Spleen (tissue), 11 donors: ENCODE measurements at regions not wholly inside any gene's neighbourhood (a gene's known extent, or its start where the extent isn't known, plus 50 kb on each side); places are given as distances from the start of the nearest gene placed in this dataset.

Experiments
- DNase-seq: peaks from one replicate; pipeline ENCODE4 v3.0.0-alpha.2; 2020
- H3K27ac ChIP-seq, 8 donors: fragments of 200-600 bp; sonication (generic) in 7 of 8; 1 replicate in 4 of 8; 2 replicates in 4 of 8; pipeline versions ENCODE4 v1.5.0 to v1.8.0; 2016 to 2021; ENCODE audit warnings: inconsistent platforms in 4 of 8, mild to moderate bottlenecking in 4 of 8, moderate library complexity in 1 of 8
- H3K27me3 ChIP-seq, 7 donors: fragments of 200-600 bp; sonication (generic) in 6 of 7; replicated peaks in 1 of 7; 1 replicate in 4 of 7; 2 replicates in 3 of 7; pipeline versions ENCODE4 v1.5.0 to v1.8.0; 2016 to 2021; ENCODE audit warnings: inconsistent platforms in 3 of 7, mild to moderate bottlenecking in 1 of 7
- H3K36me3 ChIP-seq, 6 donors: fragments of 200-600 bp; sonication (generic) in 5 of 6; 1 replicate in 4 of 6; 2 replicates in 2 of 6; pipeline versions ENCODE4 v1.5.0 to v1.8.0; 2016 to 2021; ENCODE audit warnings: inconsistent platforms in 2 of 6
- H3K4me1 ChIP-seq, 6 donors: fragments of 200-600 bp; sonication (generic) in 5 of 6; 1 replicate in 3 of 6; 2 replicates in 3 of 6; pipeline versions ENCODE4 v1.5.0 to v1.8.0; 2016 to 2021; ENCODE audit warnings: inconsistent platforms in 3 of 6
- H3K4me3 ChIP-seq, 8 donors: fragments of 200-600 bp; sonication (generic) in 7 of 8; 1 replicate in 4 of 8; 2 replicates in 4 of 8; pipeline versions ENCODE4 v1.5.0 to v1.8.0; 2016 to 2021; ENCODE audit warnings: inconsistent platforms in 4 of 8, mild to moderate bottlenecking in 4 of 8, moderate library complexity in 2 of 8
- H3K9me3 ChIP-seq, 8 donors: fragments of 200-600 bp; sonication (generic) in 7 of 8; 1 replicate in 4 of 8; 2 replicates in 4 of 8; pipeline versions ENCODE4 v1.5.0 to v1.8.0; 2016 to 2021; ENCODE audit warnings: inconsistent platforms in 4 of 8
- CTCF ChIP-seq, 11 experiments: fragments of 200-600 bp in 7 of 11; fragments of 450-650 bp in 4 of 11; sonication (generic) in 4 of 11; IDR thresholded peaks in 8 of 11; conservative IDR thresholded peaks in 3 of 11; 1 replicate in 7 of 11; 2 replicates in 4 of 11; pipeline versions ENCODE4 v1.4.0 to v1.8.0; 2016 to 2021; ENCODE audit warnings: antibody characterized with exemption in 11 of 11, inconsistent platforms in 4 of 11, mild to moderate bottlenecking in 1 of 11
- POLR2A ChIP-seq, 3 donors: fragments of 450-650 bp; IDR thresholded peaks; one replicate each; pipeline ENCODE4 v1.5.1; 2017; ENCODE audit warnings: antibody characterized with exemption in 3 of 3, mild to moderate bottlenecking in 1 of 3
- POLR2AphosphoS5 ChIP-seq, 3 donors: sonication (generic); formaldehyde crosslinking; IDR thresholded peaks; one replicate each; pipeline ENCODE4 v1.5.1; 2017; ENCODE audit warnings: antibody characterized with exemption in 3 of 3
- WGBS, 5 donors: extraction: QIAGEN DNeasy Blood & Tissue Kit in 3 of 5; methylation state at CpG; one replicate each; pipeline versions ENCODE4 v1.1.5 to v1.1.7; 2013 to 2018; 5-methylcytosine and 5-hydroxymethylcytosine counted together
- intact Hi-C: fragments of 100-400 bp; cut with DNase I; formaldehyde crosslinking; loops from one replicate; pipeline ENCODE4 v1.15.0; 2023; ENCODE audit warnings: low total_unique reads
- donor health status: healthy with polysubstance abuse.
- donor health status: DM: no; HTN: no; CAD: no; lungs with moderate emphysema.
- donor health status: DM: no; HTN: no; CAD: no.
- donor health status: Bipolar disorder and iron deficiency.
- donor health status: healthy.
- donor health status: DM: no; HTN: no; CAD: no.
- donor health status: DM: yes; HTN: yes; CAD: no.

- Histone ChIP-seq H3K27ac (peak overlapping the region in 2 of 8 donors; percentile 8 to 26), H3K27me3 (no peaks in the 10 kb centered on the region), H3K4me3 (no peak overlapping the region), H3K9me3 (peaks cover 0 to 4% (median 0%) of the 10 kb centered on the region in 8 donors), H3K4me1 (no peaks in the 10 kb centered on the region), H3K36me3 (no peaks in the 10 kb centered on the region)
- intact Hi-C loops = no loop called here
- no peak for TF ChIP-seq POLR2A (IDR thresholded peaks at IDR 0.05)
- TF ChIP-seq CTCF (IDR thresholded peaks at IDR 0.05 in 8 of 11, conservative IDR thresholded peaks at IDR 0.05 in 3 of 11) = no peak
- no peak for TF ChIP-seq POLR2AphosphoS5 (IDR thresholded peaks at IDR 0.05)
- WGBS, 5 donors = 46 to 80% (median 69%) methylated on average over 2 of the region's 2 CpGs
- DNase-seq = no peak
Measured at GRCh38 chr12:67096533-67097318, 172.4 kb upstream of the CAND1 start.

- DNase-seq = no peak
- no peak overlapping the region for H3K27ac ChIP-seq
- no peak overlapping the region for H3K4me3 ChIP-seq
- H3K9me3 ChIP-seq = peaks cover 0 to 7% (median 3%) of the 10 kb centered on the region in 8 donors
- no peaks in the 10 kb centered on the region for H3K36me3 ChIP-seq
- TF ChIP-seq CTCF (IDR thresholded peaks at IDR 0.05 in 8 of 11, conservative IDR thresholded peaks at IDR 0.05 in 3 of 11) (no peak), POLR2A (IDR thresholded peaks at IDR 0.05) (no peak), POLR2AphosphoS5 (IDR thresholded peaks at IDR 0.05) (no peak)
- H3K27me3 ChIP-seq = no peaks in the 10 kb centered on the region
- no peaks in the 10 kb centered on the region for H3K4me1 ChIP-seq
- 72 to 82% (median 80%) methylated on average over 3 of the region's 3 CpGs for WGBS, 5 donors
- intact Hi-C loops = no loop called here
Measured at GRCh38 chr12:67099858-67100257, 169.3 kb upstream of the CAND1 start.

- WGBS, 5 donors = 92 to 100% (median 95%) methylated on average over 1 of the region's 1 CpG
- no peak overlapping the region for H3K27ac ChIP-seq
- TF ChIP-seq POLR2A (IDR thresholded peaks at IDR 0.05) (no peak), POLR2AphosphoS5 (IDR thresholded peaks at IDR 0.05) (no peak), CTCF (IDR thresholded peaks at IDR 0.05 in 8 of 11, conservative IDR thresholded peaks at IDR 0.05 in 3 of 11) (no peak)
- intact Hi-C loops = no loop called here
- no peaks in the 10 kb centered on the region for H3K36me3 ChIP-seq
- no peaks in the 10 kb centered on the region for H3K27me3 ChIP-seq
- no peak overlapping the region for H3K4me3 ChIP-seq
- DNase-seq = no peak
- no peaks in the 10 kb centered on the region for H3K4me1 ChIP-seq
- H3K9me3 ChIP-seq = peaks cover 0 to 38% (median 32%) of the 10 kb centered on the region in 8 donors
Measured at GRCh38 chr12:67103521-67103920, 165.6 kb upstream of the CAND1 start.

- WGBS, 5 donors = 74 to 95% (median 82%) methylated on average over 1 of the region's 1 CpG
- TF ChIP-seq POLR2A (IDR thresholded peaks at IDR 0.05) = no peak
- no peak for TF ChIP-seq CTCF (IDR thresholded peaks at IDR 0.05 in 8 of 11, conservative IDR thresholded peaks at IDR 0.05 in 3 of 11)
- TF ChIP-seq POLR2AphosphoS5 (IDR thresholded peaks at IDR 0.05) = no peak
- no peak for DNase-seq
- no peak overlapping the region for H3K27ac ChIP-seq
- intact Hi-C loops = no loop called here
- H3K27me3 ChIP-seq = peaks cover 0 to 5% (median 0%) of the 10 kb centered on the region in 7 donors
- H3K4me3 ChIP-seq = no peak overlapping the region
- H3K4me1 ChIP-seq = no peaks in the 10 kb centered on the region
- H3K36me3 ChIP-seq = no peaks in the 10 kb centered on the region
- peaks cover 0 to 38% (median 32%) of the 10 kb centered on the region in 8 donors for H3K9me3 ChIP-seq
Measured at GRCh38 chr12:67107235-67107634, 161.9 kb upstream of the CAND1 start.
